ENCODE measurements at regions not wholly inside any gene's neighbourhood (a gene's known extent, or its start where the extent isn't known, plus 50 kb on each side); places are given as distances from the start of the nearest gene placed in this dataset.

GRCh38 chr2:36125702-36126101, 229.9 kb upstream of the CRIM1 start:
- TF ChIP-seq EP300 (conservative IDR thresholded peaks at IDR 0.05; ENCODE audit: poor library complexity, severe bottlenecking) (no peak), EZH2 (IDR thresholded peaks at IDR 0.05; ENCODE audit: borderline replicate concordance, insufficient read depth, low read length, poor library complexity, severe bottlenecking) (no peak), REST (IDR thresholded peaks at IDR 0.05; ENCODE audit: borderline replicate concordance) (no peak), RAD21 (conservative IDR thresholded peaks at IDR 0.05) (no peak), SMC3 (conservative IDR thresholded peaks at IDR 0.05; ENCODE audit: poor library complexity) (no peak), POLR2AphosphoS5 (IDR thresholded peaks at IDR 0.05) (no peak), TAF1 (IDR thresholded peaks at IDR 0.05; ENCODE audit: low read depth) (no peak)
- TF ChIP-seq, protein P1, sequence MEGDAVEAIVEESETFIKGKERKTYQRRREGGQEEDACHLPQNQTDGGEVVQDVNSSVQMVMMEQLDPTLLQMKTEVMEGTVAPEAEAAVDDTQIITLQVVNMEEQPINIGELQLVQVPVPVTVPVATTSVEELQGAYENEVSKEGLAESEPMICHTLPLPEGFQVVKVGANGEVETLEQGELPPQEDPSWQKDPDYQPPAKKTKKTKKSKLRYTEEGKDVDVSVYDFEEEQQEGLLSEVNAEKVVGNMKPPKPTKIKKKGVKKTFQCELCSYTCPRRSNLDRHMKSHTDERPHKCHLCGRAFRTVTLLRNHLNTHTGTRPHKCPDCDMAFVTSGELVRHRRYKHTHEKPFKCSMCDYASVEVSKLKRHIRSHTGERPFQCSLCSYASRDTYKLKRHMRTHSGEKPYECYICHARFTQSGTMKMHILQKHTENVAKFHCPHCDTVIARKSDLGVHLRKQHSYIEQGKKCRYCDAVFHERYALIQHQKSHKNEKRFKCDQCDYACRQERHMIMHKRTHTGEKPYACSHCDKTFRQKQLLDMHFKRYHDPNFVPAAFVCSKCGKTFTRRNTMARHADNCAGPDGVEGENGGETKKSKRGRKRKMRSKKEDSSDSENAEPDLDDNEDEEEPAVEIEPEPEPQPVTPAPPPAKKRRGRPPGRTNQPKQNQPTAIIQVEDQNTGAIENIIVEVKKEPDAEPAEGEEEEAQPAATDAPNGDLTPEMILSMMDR (IDR thresholded peaks at IDR 0.05; ENCODE audit: poor library complexity, severe bottlenecking) = no peak
